ENCODE measurements at regions not wholly inside any gene's neighbourhood (a gene's known extent, or its start where the extent isn't known, plus 50 kb on each side); places are given as distances from the start of the nearest gene placed in this dataset.

GRCh38 chr4:151460434-151460833, 51.5 kb downstream of the FHIP1A start (continued):
- TF ChIP-seq CHCHD3 (CRISPR knock-in tag; IDR thresholded peaks at IDR 0.05) (no peak), RCOR1 (IDR thresholded peaks at IDR 0.05; ENCODE audit: borderline replicate concordance in 1 of 2, low read depth in 2 of 2, low read length in 2 of 2) (no peak), ZNF140 (CRISPR knock-in tag; IDR thresholded peaks at IDR 0.05) (no peak), E2F6 (IDR thresholded peaks at IDR 0.05; ENCODE audit: borderline replicate concordance in 1 of 2, extremely low read depth in 1 of 2, insufficient read depth in 1 of 2, insufficient read length in 1 of 2, low read depth in 1 of 2, low read length in 1 of 2, poor library complexity in 1 of 2, severe bottlenecking in 1 of 2) (no peak), CEBPG (CRISPR knock-in tag; IDR thresholded peaks at IDR 0.05) (no peak), CEBPG (tag; conservative IDR thresholded peaks at IDR 0.05 in 1 of 2, IDR thresholded peaks at IDR 0.05 in 1 of 2) (no peak), RBM34 (IDR thresholded peaks at IDR 0.05; ENCODE audit: borderline replicate concordance, insufficient read depth, low read length) (no peak), KLF13 (tag; IDR thresholded peaks at IDR 0.05; ENCODE audit: borderline replicate concordance, low read depth) (no peak)

GRCh38 chr4:151462554-151462953, 53.6 kb downstream of the FHIP1A start:
- Histone ChIP-seq H3K9me3 (replicated peaks; ENCODE audit: control insufficient read depth, insufficient read depth, low read depth, low read length) (no peaks in the 10 kb centered on the region), H3K36me3 (ENCODE audit: control insufficient read depth, insufficient read depth, low read length) (no peaks in the 10 kb centered on the region), H3K9me1 (ENCODE audit: control insufficient read depth, insufficient read depth, low read length) (no peaks in the 10 kb centered on the region), H3K4me2 (ENCODE audit: insufficient read depth, low read length) (no peak overlapping the region), H3K4me1 (replicated peaks in 1 of 2; ENCODE audit: control insufficient read depth in 2 of 2, insufficient read depth in 2 of 2, low read length in 2 of 2) (no peaks in the 10 kb centered on the region), H3K27me3 (ENCODE audit: control insufficient read depth in 2 of 2, insufficient read depth in 2 of 2, low read length in 2 of 2) (no peaks in the 10 kb centered on the region), H4K20me1 (replicated peaks; ENCODE audit: control insufficient read depth, insufficient read depth, low read length) (no peaks in the 10 kb centered on the region), H3K79me2 (ENCODE audit: control insufficient read depth, insufficient read depth, low read length) (no peaks in the 10 kb centered on the region), H3K27ac (ENCODE audit: extremely low read depth, low read depth, low read length) (no peak overlapping the region), H2AFZ (ENCODE audit: low read depth, low read length) (no peak overlapping the region), H3K4me3 (no peak overlapping the region), H3K9ac (ENCODE audit: insufficient read depth in 1 of 2, low read depth in 2 of 2, low read length in 2 of 2) (no peak overlapping the region)
- FAIRE-seq (no peak), DNase-seq (ENCODE audit: extremely low read depth in 1 of 4, low spot score in 3 of 4) (no peak), ATAC-seq (no peak)
- CTCF ChIA-PET (ENCODE audit: low intra/inter-chr PET ratio), result no interaction called here
- TF ChIP-seq ZFX (CRISPR knock-in tag; IDR thresholded peaks at IDR 0.05), result no peak
- no peak for TF ChIP-seq PRMT5 (CRISPR knock-in tag; IDR thresholded peaks at IDR 0.05)
- TF ChIP-seq CC2D1A (IDR thresholded peaks at IDR 0.05), result no peak
- no peak for TF ChIP-seq HDAC8 (tag; IDR thresholded peaks at IDR 0.05)
- TF ChIP-seq HSF4 (CRISPR knock-in tag; IDR thresholded peaks at IDR 0.05; ENCODE audit: borderline replicate concordance), result no peak
- no peak for TF ChIP-seq SETDB1 (IDR thresholded peaks at IDR 0.05; ENCODE audit: low read length)
- TF ChIP-seq NR3C1 (CRISPR knock-in tag; IDR thresholded peaks at IDR 0.05), result no peak
- POLR2A ChIA-PET, result no interaction called here
- in situ Hi-C loops (cut with MboI), result no loop called here
- intact Hi-C loops (cut with micrococcal nuclease), result no loop called here
- WGBS (ENCODE audit: insufficient coverage, low coverage, missing lambda C conversion rate), result 0% methylated on average over 1 of the region's 1 CpG
- no TSS peak for BruUV-seq (replicated peaks)
